Prostate gland (tissue), 2 donors: ENCODE measurements at regions not wholly inside any gene's neighbourhood (a gene's known extent, or its start where the extent isn't known, plus 50 kb on each side); places are given as distances from the start of the nearest gene placed in this dataset.

Experiments used
- CTCF ChIP-seq, 4 experiments: fragments of 200-600 bp in 2 of 4; fragments of 450-650 bp in 2 of 4; sonication (generic) in 2 of 4; IDR thresholded peaks; 1 replicate in 3 of 4; 2 replicates in 1 of 4; pipeline ENCODE4 v1.5.1; 2016 to 2019; ENCODE audit warnings: antibody characterized with exemption in 4 of 4, mild to moderate bottlenecking in 2 of 4, moderate library complexity in 2 of 4
- POLR2A ChIP-seq: fragments of 450-650 bp; IDR thresholded peaks from one replicate; pipeline ENCODE4 v1.6.1; 2016; ENCODE audit warnings: antibody characterized with exemption, mild to moderate bottlenecking
- POLR2AphosphoS5 ChIP-seq: sonication (generic); formaldehyde crosslinking; IDR thresholded peaks from one replicate; pipeline ENCODE4 v1.6.1; 2017; ENCODE audit warnings: antibody characterized with exemption

- TF ChIP-seq CTCF (IDR thresholded peaks at IDR 0.05) (no peak), POLR2A (no peak), POLR2AphosphoS5 (no peak)
These were observed 420.3 kb downstream of the RSL24D1 start for GRCh38 chr15:54776410-54776809.
